PC-3 (cell line): ENCODE measurements at regions not wholly inside any gene's neighbourhood (a gene's known extent, or its start where the extent isn't known, plus 50 kb on each side); places are given as distances from the start of the nearest gene placed in this dataset.
"Not testable (repeated sequence)": the region's sequence is repeated elsewhere in the genome, so short reads cannot be mapped to it uniquely, and the experiment has no call there.

ENCODE experiments used
- EZH2 ChIP-seq: fragments of 300-600 bp; sonication (generic); IDR thresholded peaks from one replicate; pipeline ENCODE4 v1.6.1; 2017; ENCODE audit warnings: antibody characterized with exemption, mild to moderate bottlenecking, low read length; ENCODE audit not compliant: unreplicated experiment
- EZH2phosphoT487 ChIP-seq: fragments of 300-600 bp; sonication (generic); IDR thresholded peaks from 2 replicates; pipeline ENCODE4 v1.6.1; 2018; ENCODE audit warnings: mild to moderate bottlenecking, antibody characterized with exemption, low read length, borderline replicate concordance
- TF ChIP-seq, protein P1 (sequence below): fragments of 300-600 bp; sonication (generic); conservative IDR thresholded peaks from 2 replicates; pipeline ENCODE4 v1.5.1; 2017; ENCODE audit warnings: antibody characterized with exemption, low read depth, mild to moderate bottlenecking, low read length

GRCh38 chr5:93346850-93347249 is 234.2 kb downstream of the NR2F1-AS1 start:
- TF ChIP-seq, protein P1, sequence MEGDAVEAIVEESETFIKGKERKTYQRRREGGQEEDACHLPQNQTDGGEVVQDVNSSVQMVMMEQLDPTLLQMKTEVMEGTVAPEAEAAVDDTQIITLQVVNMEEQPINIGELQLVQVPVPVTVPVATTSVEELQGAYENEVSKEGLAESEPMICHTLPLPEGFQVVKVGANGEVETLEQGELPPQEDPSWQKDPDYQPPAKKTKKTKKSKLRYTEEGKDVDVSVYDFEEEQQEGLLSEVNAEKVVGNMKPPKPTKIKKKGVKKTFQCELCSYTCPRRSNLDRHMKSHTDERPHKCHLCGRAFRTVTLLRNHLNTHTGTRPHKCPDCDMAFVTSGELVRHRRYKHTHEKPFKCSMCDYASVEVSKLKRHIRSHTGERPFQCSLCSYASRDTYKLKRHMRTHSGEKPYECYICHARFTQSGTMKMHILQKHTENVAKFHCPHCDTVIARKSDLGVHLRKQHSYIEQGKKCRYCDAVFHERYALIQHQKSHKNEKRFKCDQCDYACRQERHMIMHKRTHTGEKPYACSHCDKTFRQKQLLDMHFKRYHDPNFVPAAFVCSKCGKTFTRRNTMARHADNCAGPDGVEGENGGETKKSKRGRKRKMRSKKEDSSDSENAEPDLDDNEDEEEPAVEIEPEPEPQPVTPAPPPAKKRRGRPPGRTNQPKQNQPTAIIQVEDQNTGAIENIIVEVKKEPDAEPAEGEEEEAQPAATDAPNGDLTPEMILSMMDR: not testable (repeated sequence)
- TF ChIP-seq EZH2, EZH2phosphoT487: not testable (repeated sequence)
